OCI-LY7 (cell line): ENCODE measurements at regions not wholly inside any gene's neighbourhood (a gene's known extent, or its start where the extent isn't known, plus 50 kb on each side); places are given as distances from the start of the nearest gene placed in this dataset.

ENCODE experiments used
- CTCF ChIP-seq: fragments of 200-600 bp; sonication (generic); conservative IDR thresholded peaks from 2 replicates; pipeline ENCODE4 v1.5.1; 2014; ENCODE audit warnings: mild to moderate bottlenecking, antibody characterized with exemption, low read length, moderate library complexity, mixed read lengths
- EZH2phosphoT487 ChIP-seq: fragments of 200-600 bp; sonication (generic); IDR thresholded peaks from 2 replicates; pipeline ENCODE4 v1.6.1; 2018; ENCODE audit warnings: low read depth, borderline replicate concordance, mild to moderate bottlenecking, mixed run types, antibody characterized with exemption, low read length, moderate library complexity, mixed read lengths

GRCh38 chr1:47580451-47580995 lies 142.7 kb downstream of the FOXD2 start:
- no peak for TF ChIP-seq CTCF
- TF ChIP-seq EZH2phosphoT487, result no peak
